Myocyte (in vitro differentiated cells): ENCODE measurements at regions not wholly inside any gene's neighbourhood (a gene's known extent, or its start where the extent isn't known, plus 50 kb on each side); places are given as distances from the start of the nearest gene placed in this dataset.

Source experiments
- DNase-seq: peaks from one replicate; pipeline ENCODE4 v3.0.0-alpha.2; 2012; ENCODE audit warnings: low read depth

- no peak for DNase-seq
Observed at GRCh38 chr20:54272901-54273488, 65.1 kb downstream of the PFDN4 start.

- DNase-seq, result no peak
Observed at GRCh38 chr20:54275359-54276111, 67.6 kb downstream of the PFDN4 start.

GRCh38 chr20:54276577-54277169 lies 68.8 kb downstream of the PFDN4 start:
- no peak for DNase-seq

GRCh38 chr20:54278262-54278661 lies 70.4 kb downstream of the PFDN4 start:
- DNase-seq, result no peak

GRCh38 chr20:54282625-54283024 lies 74.7 kb downstream of the PFDN4 start:
- DNase-seq, result no peak

- no peak for DNase-seq
Observed at GRCh38 chr20:54283253-54283652, 75.4 kb downstream of the PFDN4 start.

GRCh38 chr20:54284928-54285704 lies 77.2 kb downstream of the PFDN4 start:
- no peak for DNase-seq

GRCh38 chr20:54290636-54291035 lies 82.7 kb downstream of the PFDN4 start:
- no peak for DNase-seq

- no peak for DNase-seq
Observed at GRCh38 chr20:54291339-54292010, 83.6 kb downstream of the PFDN4 start.

GRCh38 chr20:54292185-54292584 lies 84.3 kb downstream of the PFDN4 start:
- DNase-seq, result no peak

- no peak for DNase-seq
Observed at GRCh38 chr20:54293526-54293925, 85.6 kb downstream of the PFDN4 start.

GRCh38 chr20:54294094-54294493 lies 86.2 kb downstream of the PFDN4 start:
- no peak for DNase-seq

GRCh38 chr20:54295686-54296085 lies 87.8 kb downstream of the PFDN4 start:
- no peak for DNase-seq

GRCh38 chr20:54305421-54305820 lies 97.5 kb downstream of the PFDN4 start:
- DNase-seq, result no peak

GRCh38 chr20:54306985-54307710 lies 99.3 kb downstream of the PFDN4 start:
- no peak for DNase-seq

- no peak for DNase-seq
Observed at GRCh38 chr20:54308804-54309203, 100.9 kb downstream of the PFDN4 start.

- no peak for DNase-seq
Observed at GRCh38 chr20:54318892-54319291, 111.0 kb downstream of the PFDN4 start.

- no peak for DNase-seq
Observed at GRCh38 chr20:54320148-54320607, 112.3 kb downstream of the PFDN4 start.

- DNase-seq, result no peak
Observed at GRCh38 chr20:54321352-54322087, 113.6 kb downstream of the PFDN4 start.

GRCh38 chr20:54323227-54323734 lies 115.4 kb downstream of the PFDN4 start:
- peak; percentile 63 for DNase-seq
